OCI-LY3 (cell line): ENCODE measurements at regions not wholly inside any gene's neighbourhood (a gene's known extent, or its start where the extent isn't known, plus 50 kb on each side); places are given as distances from the start of the nearest gene placed in this dataset.

Experiments used
- H2AFZ ChIP-seq: fragments of 200-600, 300-600 bp; shearing (Covaris generic); 2 replicates; pipeline ENCODE4 v1.6.0; 2014; ENCODE audit warnings: antibody characterized with exemption, low read depth, low read length
- H3K27ac ChIP-seq: fragments of 200-600, 300-600 bp; sonication (generic); 2 replicates; pipeline ENCODE4 v1.5.1; 2014; ENCODE audit warnings: mild to moderate bottlenecking, low read length, moderate library complexity, mixed read lengths
- H3K27me3 ChIP-seq: fragments of 200-600, 300-600 bp; sonication (generic); 2 replicates; pipeline ENCODE4 v1.6.1; 2014; ENCODE audit warnings: low read depth, low read length, mixed read lengths
- H3K36me3 ChIP-seq: fragments of 200-600, 300-600 bp; sonication (generic); replicated peaks from 2 replicates; pipeline ENCODE3; 2014; ENCODE audit warnings: low read depth, low read length, mixed read lengths
- H3K4me1 ChIP-seq: fragments of 300-600, 200-600 bp; sonication (generic); 2 replicates; pipeline ENCODE4 v1.6.1; 2014; ENCODE audit warnings: low read length, mixed read lengths
- H3K4me2 ChIP-seq: fragments of 200-600, 300-600 bp; sonication (generic); 2 replicates; pipeline ENCODE4 v1.6.1; 2014; ENCODE audit warnings: low read length, mixed read lengths
- H3K4me3 ChIP-seq: fragments of 300-600, 200-600 bp; sonication (generic); 2 replicates; pipeline ENCODE4 v1.5.1; 2014; ENCODE audit warnings: antibody characterized with exemption, mild to moderate bottlenecking, low read length, moderate library complexity
- H3K79me2 ChIP-seq: fragments of 300-600, 200-600 bp; shearing (Covaris generic); 2 replicates; pipeline ENCODE4 v1.6.1; 2014; ENCODE audit warnings: mild to moderate bottlenecking, low read length, mixed read lengths
- H3K9ac ChIP-seq: fragments of 300-600, 200-600 bp; shearing (Covaris generic); 2 replicates; pipeline ENCODE4 v1.6.0; 2014; ENCODE audit warnings: mild to moderate bottlenecking, low read length, moderate library complexity
- H3K9me3 ChIP-seq: fragments of 200-600, 300-600 bp; shearing (Covaris generic); 2 replicates; pipeline ENCODE4 v1.6.1; 2014; ENCODE audit warnings: low read length, mixed read lengths; ENCODE audit not compliant: insufficient read depth
- H4K20me1 ChIP-seq: fragments of 200-600, 300-600 bp; sonication (generic); 2 replicates; pipeline ENCODE4 v1.6.1; 2016; ENCODE audit warnings: low read length, mixed read lengths; ENCODE audit not compliant: insufficient read depth
- CTCF ChIP-seq: fragments of 200-600, 300-600 bp; sonication (generic); IDR thresholded peaks from 2 replicates; pipeline ENCODE4 v1.5.1; 2014; ENCODE audit warnings: antibody characterized with exemption, low read length, low read depth
- EZH2phosphoT487 ChIP-seq: fragments of 200-600 bp; shearing (Covaris generic); IDR thresholded peaks from 2 replicates; pipeline ENCODE4 v1.6.1; 2018; ENCODE audit warnings: antibody characterized with exemption, mixed run types, low read depth

- H3K27ac ChIP-seq, result no peak overlapping the region
- no peaks in the 10 kb centered on the region for H3K9me3 ChIP-seq
- H3K79me2 ChIP-seq, result no peaks in the 10 kb centered on the region
- no peaks in the 10 kb centered on the region for H3K36me3 ChIP-seq
- no peak for TF ChIP-seq CTCF
- no peak for TF ChIP-seq EZH2phosphoT487
- H3K4me2 ChIP-seq, result no peak overlapping the region
- H3K27me3 ChIP-seq, result no peaks in the 10 kb centered on the region
- no peak overlapping the region for H2AFZ ChIP-seq
- H4K20me1 ChIP-seq, result no peaks in the 10 kb centered on the region
- peaks cover 9% of the 10 kb centered on the region for H3K4me1 ChIP-seq
- no peak overlapping the region for H3K4me3 ChIP-seq
- H3K9ac ChIP-seq, result no peak overlapping the region
Measured at GRCh38 chr3:81439108-81439507, 322.3 kb downstream of the GBE1 start.

- Histone ChIP-seq H3K27ac (no peak overlapping the region), H3K36me3 (no peaks in the 10 kb centered on the region), H3K27me3 (no peaks in the 10 kb centered on the region), H4K20me1 (no peaks in the 10 kb centered on the region), H3K9me3 (no peaks in the 10 kb centered on the region), H3K4me3 (no peak overlapping the region), H3K4me2 (no peak overlapping the region), H3K79me2 (no peaks in the 10 kb centered on the region), H2AFZ (no peak overlapping the region), H3K9ac (no peak overlapping the region), H3K4me1 (peaks cover 20% of the 10 kb centered on the region)
- TF ChIP-seq EZH2phosphoT487 (no peak), CTCF (no peak)
Measured at GRCh38 chr3:81437683-81438082, 323.8 kb downstream of the GBE1 start.

- no peaks in the 10 kb centered on the region for H4K20me1 ChIP-seq
- H3K9ac ChIP-seq, result no peak overlapping the region
- H3K4me1 ChIP-seq, result peaks cover 20% of the 10 kb centered on the region
- H3K27ac ChIP-seq, result no peak overlapping the region
- TF ChIP-seq CTCF, result no peak
- TF ChIP-seq EZH2phosphoT487, result no peak
- no peak overlapping the region for H3K4me3 ChIP-seq
- H2AFZ ChIP-seq, result peak overlapping the region; percentile 61; the same call in 1 of the 2 replicates
- H3K79me2 ChIP-seq, result no peaks in the 10 kb centered on the region
- H3K4me2 ChIP-seq, result peak overlapping the region; percentile 26
- H3K36me3 ChIP-seq, result no peaks in the 10 kb centered on the region
- no peaks in the 10 kb centered on the region for H3K9me3 ChIP-seq
- H3K27me3 ChIP-seq, result no peaks in the 10 kb centered on the region
Measured at GRCh38 chr3:81436182-81436581, 325.3 kb downstream of the GBE1 start.

- Histone ChIP-seq H3K27me3 (no peaks in the 10 kb centered on the region), H3K79me2 (no peaks in the 10 kb centered on the region), H3K4me3 (no peak overlapping the region)
Measured at GRCh38 chr3:81435050-81435449, 326.4 kb downstream of the GBE1 start.

More at GRCh38 chr3:81435050-81435449, 326.4 kb downstream of the GBE1 start:
- Histone ChIP-seq H3K4me1 (peaks cover 20% of the 10 kb centered on the region), H3K9ac (no peak overlapping the region), H3K36me3 (no peaks in the 10 kb centered on the region), H3K9me3 (no peaks in the 10 kb centered on the region), H2AFZ (no peak overlapping the region), H3K4me2 (no peak overlapping the region), H3K27ac (no peak overlapping the region), H4K20me1 (no peaks in the 10 kb centered on the region)
- TF ChIP-seq CTCF (no peak), EZH2phosphoT487 (no peak)
